Lung (tissue), 11 donors: ENCODE measurements at regions not wholly inside any gene's neighbourhood (a gene's known extent, or its start where the extent isn't known, plus 50 kb on each side); places are given as distances from the start of the nearest gene placed in this dataset.

Experiments
- ATAC-seq: fragments of 200-7000 bp; cut with Tn5 transposase; one replicate; pipeline ENCODE4 v1.9.1; 2020; ENCODE audit warnings: moderate number of reproducible peaks; ENCODE audit not compliant: insufficient read depth, low FRiP score
- DNase-seq, 3 donors: peaks; one replicate each; pipeline ENCODE4 v3.0.0-alpha.2; 2013 to 2017
- H3K27ac ChIP-seq, 2 donors: one replicate each; pipeline ENCODE4 v1.5.1; 2013; ENCODE audit warnings: mild to moderate bottlenecking in 2 of 2, moderate library complexity in 2 of 2, control low read depth in 1 of 2, inconsistent platforms in 1 of 2, low read depth in 1 of 2, low read length in 1 of 2
- H3K27me3 ChIP-seq, 3 donors: one replicate each; pipeline ENCODE4 v1.5.1; 2013; ENCODE audit warnings: low read length in 2 of 3; ENCODE audit not compliant: control insufficient read depth in 3 of 3, insufficient read depth in 3 of 3
- H3K36me3 ChIP-seq, 4 donors: one replicate each; pipeline ENCODE4 v1.5.1; 2013; ENCODE audit warnings: low read length in 4 of 4, mild to moderate bottlenecking in 1 of 4, moderate library complexity in 1 of 4; ENCODE audit not compliant: control insufficient read depth in 4 of 4, insufficient read depth in 4 of 4
- H3K4me1 ChIP-seq, 5 donors: one replicate each; pipeline ENCODE4 v1.5.1; 2013; ENCODE audit warnings: low read length in 5 of 5, mild to moderate bottlenecking in 2 of 5, moderate library complexity in 1 of 5; ENCODE audit not compliant: control insufficient read depth in 5 of 5, insufficient read depth in 5 of 5
- H3K4me3 ChIP-seq: one replicate; pipeline ENCODE4 v1.5.1; 2013; ENCODE audit warnings: mild to moderate bottlenecking, control low read depth, moderate library complexity
- H3K9ac ChIP-seq, 2 donors: one replicate each; pipeline ENCODE4 v1.5.1; 2013; ENCODE audit warnings: low read length in 2 of 2, control low read depth in 1 of 2; ENCODE audit not compliant: insufficient read depth in 1 of 2
- H3K9me3 ChIP-seq, 4 donors: one replicate each; pipeline ENCODE4 v1.5.1; 2013; ENCODE audit warnings: low read length in 3 of 4, mild to moderate bottlenecking in 1 of 4, moderate library complexity in 1 of 4; ENCODE audit not compliant: control insufficient read depth in 4 of 4, insufficient read depth in 3 of 4
- CTCF ChIP-seq: IDR thresholded peaks from 2 replicates; pipeline ENCODE4 v1.5.1; 2012; ENCODE audit warnings: mild to moderate bottlenecking; ENCODE audit errors: control extremely low read depth, extremely low read depth
- WGBS, 2 donors: extraction: QIAGEN DNeasy Blood & Tissue Kit; methylation state at CpG; one replicate each; pipeline ENCODE4 v1.1.7; 2013; 5-methylcytosine and 5-hydroxymethylcytosine counted together
- donor health status: control.
- donor health status: control.
- donor health status: Bipolar disorder and iron deficiency.
- donor health status: healthy.
- donor health status: DM: yes; HTN: yes; CAD: no.

- H3K4me1 ChIP-seq: peaks cover 0 to 14% (median 7%) of the 10 kb centered on the region in 5 donors
- no peak overlapping the region for H3K27ac ChIP-seq
- no peaks in the 10 kb centered on the region for H3K9me3 ChIP-seq
- H3K36me3 ChIP-seq: no peaks in the 10 kb centered on the region
- ATAC-seq (no peak), DNase-seq (no peak)
- no peak overlapping the region for H3K9ac ChIP-seq
- H3K4me3 ChIP-seq: no peak overlapping the region
- H3K27me3 ChIP-seq: no peaks in the 10 kb centered on the region
- TF ChIP-seq CTCF: no peak
- 54 to 56% methylated on average over 4 of the region's 4 CpGs for WGBS, 2 donors
Observed at GRCh38 chr2:6314218-6314960, 551.3 kb downstream of the CMPK2 start.

- ATAC-seq (no peak), DNase-seq (no peak)
- no peaks in the 10 kb centered on the region for H3K36me3 ChIP-seq
- H3K27ac ChIP-seq: no peak overlapping the region
- no peaks in the 10 kb centered on the region for H3K4me1 ChIP-seq
- no peak overlapping the region for H3K9ac ChIP-seq
- WGBS, 2 donors: 77 to 83% methylated on average over 9 of the region's 9 CpGs
- no peaks in the 10 kb centered on the region for H3K27me3 ChIP-seq
- no peak overlapping the region for H3K4me3 ChIP-seq
- TF ChIP-seq CTCF: no peak
- H3K9me3 ChIP-seq: peaks cover 0 to 10% (median 0%) of the 10 kb centered on the region in 4 donors
Observed at GRCh38 chr2:6325616-6326015, 540.1 kb downstream of the CMPK2 start.

- H3K9ac ChIP-seq: no peak overlapping the region
- no peak for DNase-seq
- no peak overlapping the region for H3K27ac ChIP-seq
- H3K4me3 ChIP-seq: no peak overlapping the region
- H3K27me3 ChIP-seq: no peaks in the 10 kb centered on the region
- ATAC-seq: no peak
- 92 to 97% methylated on average over 3 of the region's 3 CpGs for WGBS, 2 donors
- TF ChIP-seq CTCF: no peak
- H3K36me3 ChIP-seq: no peaks in the 10 kb centered on the region
- H3K9me3 ChIP-seq: peaks cover 0 to 10% (median 0%) of the 10 kb centered on the region in 4 donors
- H3K4me1 ChIP-seq: no peaks in the 10 kb centered on the region
Observed at GRCh38 chr2:6326958-6327357, 538.7 kb downstream of the CMPK2 start.
